HG02885 (cell line): ENCODE measurements at regions not wholly inside any gene's neighbourhood (a gene's known extent, or its start where the extent isn't known, plus 50 kb on each side); places are given as distances from the start of the nearest gene placed in this dataset.

ENCODE experiments used
- ATAC-seq: cut with Tn5 transposase; IDR thresholded peaks from one replicate; pipeline ENCODE4 v1.9.1; 2021; ENCODE audit warnings: mild to moderate bottlenecking; ENCODE audit not compliant: unreplicated experiment, poor library complexity

DNA sequence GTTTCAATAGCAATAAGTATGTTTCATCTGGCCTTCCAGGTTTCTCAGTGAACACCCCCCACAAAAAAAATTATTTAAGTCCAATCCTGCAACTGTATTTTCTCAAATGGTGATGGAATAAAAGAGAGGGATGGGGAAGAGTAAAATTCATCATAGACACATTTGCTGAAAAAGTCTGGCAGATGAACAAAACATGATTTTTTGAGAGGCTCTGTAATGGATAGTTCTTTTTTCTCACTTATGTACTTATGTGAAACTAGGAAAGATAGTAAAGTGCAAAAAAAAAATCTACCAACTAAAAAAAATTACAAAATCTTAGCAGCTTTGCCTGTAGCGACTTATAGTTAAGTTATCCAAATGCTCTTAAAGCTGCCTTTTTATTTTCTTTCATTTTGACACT lies 412.4 kb downstream of the FOXG1 start:
- ATAC-seq, result no peak

- ATAC-seq, result no peak
Measured at GRCh38 chr14:29191092-29191491, 424.5 kb downstream of the FOXG1 start.

- no peak for ATAC-seq
Measured at GRCh38 chr14:29197557-29197956, 431.0 kb downstream of the FOXG1 start.

DNA sequence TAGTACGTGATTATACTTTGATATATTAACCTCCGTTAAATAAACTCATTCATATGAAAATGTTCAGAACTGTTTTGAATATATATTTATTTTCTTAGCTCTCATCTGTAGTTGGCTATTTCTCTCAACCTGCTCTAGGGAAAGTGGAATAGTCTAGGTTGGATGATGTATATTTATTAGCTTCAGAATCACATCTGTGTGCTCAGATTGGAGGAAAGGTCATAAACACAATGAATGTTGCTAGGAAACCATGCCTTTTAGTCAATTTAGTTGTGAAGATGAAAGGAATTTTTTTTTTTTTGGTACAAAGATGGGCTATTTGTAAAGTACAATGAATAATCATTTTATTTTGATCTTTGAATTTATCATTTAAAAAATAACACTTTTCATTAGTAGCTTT lies 439.1 kb downstream of the FOXG1 start:
- ATAC-seq, result no peak

- no peak for ATAC-seq
Measured at GRCh38 chr14:29215853-29216252, 449.3 kb downstream of the FOXG1 start.

DNA sequence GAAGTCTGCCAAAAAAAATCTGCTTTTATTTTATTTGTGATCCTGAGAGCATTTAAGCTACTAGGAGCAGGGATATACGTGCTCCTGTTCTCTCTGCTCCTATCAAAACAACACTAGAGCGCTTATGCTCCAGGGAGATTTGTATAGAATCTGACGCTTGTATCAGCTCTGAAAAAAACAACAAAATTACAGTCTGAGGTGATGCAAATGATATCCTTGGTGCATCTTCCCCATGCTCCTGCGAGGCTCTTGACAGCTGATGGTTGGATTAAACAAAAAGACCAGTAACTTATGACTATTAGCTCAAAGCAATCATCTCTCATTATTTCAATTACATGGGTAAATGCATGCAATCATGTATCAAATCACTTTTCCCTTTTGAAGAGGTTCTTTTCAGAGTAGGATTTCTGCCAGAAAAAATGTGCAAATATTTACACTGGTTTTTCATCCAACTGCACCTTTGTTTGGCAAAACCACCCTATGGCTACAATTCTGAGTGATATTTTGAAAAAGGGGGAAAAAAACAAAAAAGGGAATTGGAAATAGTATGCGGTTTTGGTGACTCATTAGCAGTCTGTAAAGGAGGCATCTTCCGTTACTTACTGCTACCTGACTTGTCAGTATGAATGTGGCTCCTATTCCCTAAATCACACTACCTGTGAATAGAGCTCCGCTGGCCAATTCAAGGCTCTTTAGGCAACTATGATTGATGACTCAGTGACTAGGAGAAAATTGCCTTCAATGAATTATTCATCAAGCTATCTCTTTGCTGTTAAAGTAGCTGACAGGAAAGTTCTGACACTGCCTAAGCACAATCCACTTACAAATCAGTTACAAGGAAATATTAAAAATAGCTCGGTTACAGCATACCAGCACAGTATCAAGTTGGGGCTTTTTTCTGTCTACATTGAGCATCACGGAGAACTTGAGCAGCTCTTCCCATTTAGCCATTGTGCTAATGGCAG lies 450.0 kb downstream of the FOXG1 start:
- no peak for ATAC-seq

- no peak for ATAC-seq
Measured at GRCh38 chr14:29217813-29218450, 451.3 kb downstream of the FOXG1 start.

DNA sequence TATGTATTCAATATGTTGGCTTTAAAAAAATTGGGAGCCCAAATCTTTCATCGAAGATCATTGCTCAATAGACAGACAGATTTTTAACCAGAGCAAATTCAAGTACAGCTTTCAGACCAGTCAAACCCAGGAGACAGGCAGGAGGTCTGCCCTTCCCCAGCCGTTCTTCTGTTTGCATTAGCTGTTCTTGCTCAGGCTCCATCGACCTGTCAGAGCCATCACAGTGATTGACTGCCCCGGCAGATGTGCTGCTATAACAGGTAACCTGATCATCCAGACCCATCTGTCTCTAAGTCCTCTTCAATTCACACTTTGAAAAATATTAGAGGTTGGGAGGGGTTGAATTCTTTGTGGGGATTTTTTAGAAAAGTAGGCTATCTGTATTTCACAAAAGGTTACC lies 453.5 kb downstream of the FOXG1 start:
- no peak for ATAC-seq

DNA sequence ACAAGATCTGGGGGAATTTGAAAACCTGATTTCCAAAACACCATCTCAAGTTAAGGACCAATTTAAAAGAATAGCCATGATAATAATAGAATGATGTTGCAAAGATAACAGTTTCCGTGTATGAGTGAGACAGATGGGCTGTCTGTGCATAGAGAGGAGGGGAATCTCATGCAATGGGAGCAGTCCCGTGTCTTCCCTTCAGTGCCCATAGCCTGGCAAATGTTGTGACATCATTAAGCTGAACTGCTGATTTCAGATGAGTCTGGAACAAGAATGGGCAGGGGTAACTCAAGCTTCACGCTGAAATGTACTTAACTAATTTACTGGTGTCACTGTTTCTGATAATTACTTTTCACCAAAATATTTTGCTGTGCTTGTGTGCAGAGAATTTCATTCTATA lies 454.0 kb downstream of the FOXG1 start:
- no peak for ATAC-seq

DNA sequence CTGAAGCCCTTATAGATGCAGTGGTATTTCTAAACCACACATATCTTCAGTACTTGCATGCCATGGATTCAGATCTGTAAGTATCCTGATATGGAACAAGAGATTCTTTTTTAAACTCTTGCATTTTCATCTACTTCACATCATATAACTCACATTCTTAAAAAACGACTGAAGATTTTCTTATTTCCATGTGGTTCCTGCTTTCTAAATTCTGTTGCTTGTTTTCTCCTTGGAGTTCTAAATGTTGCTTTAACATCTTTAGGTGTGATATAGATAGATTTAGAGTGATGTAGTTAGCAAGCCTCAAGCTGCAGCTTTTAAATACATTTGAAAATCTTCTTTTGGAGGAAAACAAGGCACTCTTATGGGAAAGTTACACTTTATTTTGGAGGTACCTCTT lies 455.4 kb downstream of the FOXG1 start:
- no peak for ATAC-seq

DNA sequence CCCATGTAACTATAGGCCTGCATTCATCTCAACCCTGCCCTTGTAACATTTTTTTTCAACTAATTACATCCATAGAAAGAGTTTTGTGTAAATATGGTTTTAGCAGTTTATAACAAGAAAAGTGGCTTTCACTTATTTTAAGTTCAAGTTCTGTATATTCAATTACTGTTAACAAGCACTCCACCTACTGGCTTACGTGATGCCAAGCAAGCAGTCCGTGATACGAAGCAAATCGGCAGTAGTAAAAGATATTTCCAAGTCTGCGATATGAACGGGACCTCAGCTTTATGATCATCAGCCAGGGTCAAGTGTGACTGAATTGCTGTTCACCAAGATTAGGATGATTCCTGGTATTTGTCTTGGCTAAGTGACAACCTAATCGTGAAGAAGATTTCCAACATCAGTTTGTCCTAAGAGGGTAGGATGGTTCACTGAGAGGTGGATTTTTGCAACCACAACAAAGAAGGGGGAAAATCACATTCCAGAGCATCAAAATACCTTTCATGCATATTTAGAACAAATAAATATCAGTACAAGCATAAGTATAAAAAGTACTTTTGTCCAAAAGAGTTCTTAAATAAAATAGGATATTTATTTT lies 456.2 kb downstream of the FOXG1 start:
- ATAC-seq, result no peak

DNA sequence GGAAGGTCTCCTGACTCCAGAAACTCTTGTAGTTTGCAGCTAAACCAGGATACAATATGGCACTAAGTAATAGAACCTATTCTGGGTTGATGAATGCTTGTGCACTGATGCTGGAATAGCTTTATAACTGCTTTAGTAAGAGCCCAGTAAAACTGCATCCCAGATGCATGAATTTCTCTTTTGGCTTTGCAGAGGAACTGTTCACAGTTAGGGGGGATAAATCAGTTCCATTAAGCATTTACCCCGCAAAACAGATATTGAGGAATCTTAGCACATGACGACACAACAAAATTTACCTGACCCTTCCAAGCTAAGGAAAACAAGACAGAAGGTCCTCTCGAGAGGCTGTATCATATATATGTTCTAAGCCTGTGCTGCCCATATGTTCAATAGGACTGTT lies 457.4 kb downstream of the FOXG1 start:
- ATAC-seq, result no peak

- no peak for ATAC-seq
Measured at GRCh38 chr14:29227631-29228030, 461.0 kb downstream of the FOXG1 start.

DNA sequence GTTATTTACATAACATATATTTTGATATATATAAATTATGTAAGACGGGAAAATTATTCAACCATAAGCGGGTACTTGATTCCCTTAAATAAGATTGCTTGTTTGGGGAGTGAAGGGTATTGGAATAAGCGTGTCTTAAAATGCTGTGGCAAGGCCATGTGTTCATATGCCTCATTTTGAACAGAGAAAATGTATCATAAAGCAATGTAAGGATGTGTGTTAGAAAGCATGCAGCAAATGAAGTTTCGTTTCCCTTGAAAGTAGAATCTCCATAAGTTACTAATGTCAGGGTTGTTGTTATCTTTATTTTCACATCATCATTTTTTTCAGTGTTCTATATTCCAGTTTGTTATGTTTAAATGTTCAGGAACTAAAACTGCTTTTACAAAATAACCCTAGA lies 465.6 kb downstream of the FOXG1 start:
- ATAC-seq, result no peak

DNA sequence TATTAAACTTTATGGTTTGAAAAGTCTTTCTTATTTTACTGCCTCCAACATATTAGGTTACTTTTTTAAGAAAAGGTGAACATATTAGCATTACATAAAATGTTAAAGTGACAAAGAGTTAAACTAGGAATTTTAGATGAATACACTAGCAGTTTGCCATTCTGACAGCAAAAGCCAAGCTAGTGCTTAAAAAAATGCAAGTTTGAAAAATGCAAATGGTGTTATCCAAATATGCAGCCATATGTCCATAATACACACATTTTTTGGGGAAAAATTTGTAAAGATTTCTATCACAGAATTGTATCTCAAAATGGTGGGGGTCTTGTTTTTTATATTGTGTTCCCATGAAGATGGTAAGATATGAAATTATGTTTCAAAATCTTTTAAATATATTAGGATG lies 466.1 kb downstream of the FOXG1 start:
- no peak for ATAC-seq

- ATAC-seq, result no peak
Measured at GRCh38 chr14:29233188-29233587, 466.6 kb downstream of the FOXG1 start.

GRCh38 chr14:29235991-29236390 lies 469.4 kb downstream of the FOXG1 start:
- no peak for ATAC-seq

GRCh38 chr14:29236401-29236800 lies 469.8 kb downstream of the FOXG1 start:
- no peak for ATAC-seq

DNA sequence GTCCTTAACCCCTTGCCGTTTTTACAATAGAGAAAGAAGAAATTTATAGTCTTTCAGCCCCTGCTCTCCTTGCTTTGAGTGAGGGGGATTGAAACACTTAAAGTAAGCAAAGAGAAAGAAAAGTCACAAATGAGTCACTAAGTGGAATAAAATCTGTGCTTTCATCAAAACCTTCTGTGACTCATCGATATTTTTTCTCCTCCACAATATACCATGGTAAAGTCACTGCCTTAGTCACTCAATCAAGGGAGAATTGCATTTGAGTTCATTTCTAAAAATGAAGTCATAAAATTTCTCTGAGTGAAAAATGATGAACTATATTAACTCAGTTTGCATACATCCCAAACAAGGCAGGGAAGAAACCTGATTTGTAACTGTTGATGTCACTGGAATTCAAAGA lies 470.3 kb downstream of the FOXG1 start:
- ATAC-seq, result no peak

- no peak for ATAC-seq
Measured at GRCh38 chr14:29240066-29240465, 473.5 kb downstream of the FOXG1 start.
